Sigmoid colon (tissue), 6 donors: ENCODE measurements at regions not wholly inside any gene's neighbourhood (a gene's known extent, or its start where the extent isn't known, plus 50 kb on each side); places are given as distances from the start of the nearest gene placed in this dataset.
A peak's percentile ranks its signal among the peaks of the same experiment; 100 is the strongest.
"Not testable (repeated sequence)": the region's sequence is repeated elsewhere in the genome, so short reads cannot be mapped to it uniquely, and the experiment has no call there.

Source experiments
- DNase-seq: peaks from one replicate; pipeline ENCODE4 v3.0.0-alpha.2; 2019
- H3K27ac ChIP-seq, 4 donors: fragments of 200-600 bp; sonication (generic); one replicate each; pipeline ENCODE4 v1.5.1; 2016 to 2019; ENCODE audit warnings: mild to moderate bottlenecking in 1 of 4
- H3K27me3 ChIP-seq, 3 donors: fragments of 200-600 bp; sonication (generic); one replicate each; pipeline ENCODE4 v1.5.1; 2019; ENCODE audit warnings: mild to moderate bottlenecking in 1 of 3
- H3K36me3 ChIP-seq, 4 donors: fragments of 200-600 bp; sonication (generic); one replicate each; pipeline ENCODE4 v1.5.1; 2016 to 2019
- H3K4me1 ChIP-seq, 4 donors: fragments of 200-600 bp; sonication (generic); one replicate each; pipeline ENCODE4 v1.5.1; 2017 to 2019
- H3K4me3 ChIP-seq, 4 donors: fragments of 200-600 bp; sonication (generic); one replicate each; pipeline ENCODE4 v1.5.1; 2017 to 2019; ENCODE audit warnings: mild to moderate bottlenecking in 2 of 4, moderate library complexity in 1 of 4
- H3K9me3 ChIP-seq, 4 donors: fragments of 200-600 bp in 3 of 4; sonication (generic) in 3 of 4; one replicate each; pipeline versions ENCODE4 v1.5.1 to v1.6.1; 2013 to 2019
- CTCF ChIP-seq, 4 experiments: fragments of 450-650 bp in 3 of 4; fragments of 200-600 bp in 1 of 4; IDR thresholded peaks; one replicate each; pipeline ENCODE4 v1.5.1; 2016 to 2019; ENCODE audit warnings: antibody characterized with exemption in 4 of 4, mild to moderate bottlenecking in 3 of 4, moderate library complexity in 2 of 4
- EP300 ChIP-seq, 4 donors: sonication (generic); formaldehyde crosslinking; IDR thresholded peaks; one replicate each; pipeline ENCODE4 v1.6.1; 2017; ENCODE audit warnings: antibody characterized with exemption in 4 of 4
- POLR2A ChIP-seq, 2 donors: fragments of 450-650 bp; IDR thresholded peaks; one replicate each; pipeline ENCODE4 v1.6.1; 2016; ENCODE audit warnings: antibody characterized with exemption in 2 of 2, mild to moderate bottlenecking in 2 of 2, moderate library complexity in 2 of 2
- POLR2AphosphoS5 ChIP-seq, 4 donors: sonication (generic); formaldehyde crosslinking; IDR thresholded peaks; one replicate each; pipeline ENCODE4 v1.6.1; 2017; ENCODE audit warnings: antibody characterized with exemption in 4 of 4
- WGBS, 2 donors: extraction: QIAGEN DNeasy Blood & Tissue Kit; methylation state at CpG; one replicate each; pipeline ENCODE4 v1.1.7; 2013; 5-methylcytosine and 5-hydroxymethylcytosine counted together
- intact Hi-C: fragments of 100-400 bp; cut with DNase I; formaldehyde crosslinking; loops from one replicate; pipeline ENCODE4 v1.15.1; 2023
- donor health status: healthy with polysubstance abuse.
- donor health status: healthy.

GRCh38 chr1:232144696-232145230, 485.2 kb downstream of the SIPA1L2 start:
- TF ChIP-seq EP300 (IDR thresholded peaks at IDR 0.05) (no peak), POLR2A (IDR thresholded peaks at IDR 0.05) (no peak), POLR2AphosphoS5 (IDR thresholded peaks at IDR 0.05) (no peak), CTCF (IDR thresholded peaks at IDR 0.05) (no peak)
- Histone ChIP-seq H3K27ac (peak overlapping the region in 1 of 4 donors; percentile 79), H3K4me1 (peaks cover 0 to 22% (median 13%) of the 10 kb centered on the region in 4 donors), H3K9me3 (no peaks in the 10 kb centered on the region), H3K4me3 (no peak overlapping the region), H3K27me3 (no peaks in the 10 kb centered on the region), H3K36me3 (no peaks in the 10 kb centered on the region)
- DNase-seq = no peak
- WGBS, 2 donors = 84 to 86% methylated on average over 8 of the region's 8 CpGs
- intact Hi-C loops = loop anchor here (10.0 kb wide), 1 partner anchor 130 kb away; no protein-coding TSS in a partner anchor

GRCh38 chr1:232143315-232143886, 486.5 kb downstream of the SIPA1L2 start:
- no peaks in the 10 kb centered on the region for H3K27me3 ChIP-seq
- no peak for TF ChIP-seq CTCF (IDR thresholded peaks at IDR 0.05)
- TF ChIP-seq POLR2AphosphoS5 (IDR thresholded peaks at IDR 0.05) = no peak
- TF ChIP-seq EP300 (IDR thresholded peaks at IDR 0.05) = no peak
- no peak for TF ChIP-seq POLR2A (IDR thresholded peaks at IDR 0.05)
- no peak overlapping the region for H3K4me3 ChIP-seq
- intact Hi-C loops = loop anchor here (2.0 to 10.0 kb wide), 2 partner anchors 129 to 487 kb away; partner anchors contain the start of gene SIPA1L2
- no peaks in the 10 kb centered on the region for H3K9me3 ChIP-seq
- DNase-seq = no peak
- H3K27ac ChIP-seq = peak overlapping the region; percentile 68 to 79 (median 76)
- peaks cover 0 to 19% (median 13%) of the 10 kb centered on the region in 4 donors for H3K4me1 ChIP-seq
- 70 to 84% methylated on average over 3 of the region's 3 CpGs for WGBS, 2 donors
- no peaks in the 10 kb centered on the region for H3K36me3 ChIP-seq

GRCh38 chr1:232142403-232143314, 487.3 kb downstream of the SIPA1L2 start:
- no peak for TF ChIP-seq CTCF (IDR thresholded peaks at IDR 0.05)
- TF ChIP-seq EP300 (IDR thresholded peaks at IDR 0.05) = peak in 3 of 4 donors; percentile 22 to 78 (median 61)
- peak; percentile 36 to 85 (median 76) for TF ChIP-seq POLR2AphosphoS5 (IDR thresholded peaks at IDR 0.05)
- TF ChIP-seq POLR2A (IDR thresholded peaks at IDR 0.05) = no peak
- peaks cover 0 to 19% (median 13%) of the 10 kb centered on the region in 4 donors for H3K4me1 ChIP-seq
- H3K9me3 ChIP-seq = no peaks in the 10 kb centered on the region
- intact Hi-C loops = loop anchor here (2.0 to 10.0 kb wide), 2 partner anchors 128 to 488 kb away; partner anchors contain the start of gene SIPA1L2
- no peak overlapping the region for H3K4me3 ChIP-seq
- no peaks in the 10 kb centered on the region for H3K36me3 ChIP-seq
- 57 to 79% methylated on average over 8 of the region's 8 CpGs for WGBS, 2 donors
- H3K27me3 ChIP-seq = no peaks in the 10 kb centered on the region
- peak; percentile 92 for DNase-seq
- H3K27ac ChIP-seq = peak overlapping the region; percentile 68 to 79 (median 76)

GRCh38 chr1:232141167-232141448, 488.8 kb downstream of the SIPA1L2 start:
- peaks cover 0 to 19% (median 13%) of the 10 kb centered on the region in 4 donors for H3K4me1 ChIP-seq
- H3K4me3 ChIP-seq, DNase-seq, H3K27me3 ChIP-seq, H3K27ac ChIP-seq, H3K36me3 ChIP-seq, H3K9me3 ChIP-seq: not testable (repeated sequence)
- WGBS, 2 donors = 78 to 85% methylated on average over 5 of the region's 5 CpGs
- intact Hi-C loops = loop anchor here (10.0 kb wide), 1 partner anchor 126 kb away; no protein-coding TSS in a partner anchor
